Bone marrow (tissue), 2 donors: ENCODE measurements at regions not wholly inside any gene's neighbourhood (a gene's known extent, or its start where the extent isn't known, plus 50 kb on each side); places are given as distances from the start of the nearest gene placed in this dataset.
A peak's percentile ranks its signal among the peaks of the same experiment; 100 is the strongest.
"Not testable (repeated sequence)": the region's sequence is repeated elsewhere in the genome, so short reads cannot be mapped to it uniquely, and the experiment has no call there.

Experiments used
- DNase-seq, 2 donors: peaks; one replicate each; lab custom pipeline; 2025; lab: John Stamatoyannopoulos, UW

GRCh38 chr12:9411616-9412268 lies 196.0 kb downstream of the KLRB1 start:
- DNase-seq, result not testable (repeated sequence)

DNA sequence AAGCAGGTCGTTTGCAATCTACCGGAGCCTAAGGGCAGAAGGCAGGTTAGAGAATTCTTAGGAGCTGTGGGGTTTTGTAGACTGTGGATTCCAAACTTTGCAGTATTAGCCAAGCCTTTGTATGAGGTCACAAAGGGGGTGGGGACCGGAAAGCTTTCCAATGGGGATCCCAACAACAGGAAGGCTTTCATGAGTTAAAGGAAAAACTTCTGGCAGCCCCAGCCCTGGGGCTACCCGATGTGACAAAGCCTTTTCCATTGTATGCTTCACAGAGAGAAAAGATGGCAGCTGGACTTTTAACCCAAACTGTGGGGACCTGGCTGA lies 199.2 kb upstream of the PZP start:
- not testable (repeated sequence) for DNase-seq

- DNase-seq, result no peak
Observed at GRCh38 chr12:9406564-9407424, 198.6 kb upstream of the PZP start.

DNA sequence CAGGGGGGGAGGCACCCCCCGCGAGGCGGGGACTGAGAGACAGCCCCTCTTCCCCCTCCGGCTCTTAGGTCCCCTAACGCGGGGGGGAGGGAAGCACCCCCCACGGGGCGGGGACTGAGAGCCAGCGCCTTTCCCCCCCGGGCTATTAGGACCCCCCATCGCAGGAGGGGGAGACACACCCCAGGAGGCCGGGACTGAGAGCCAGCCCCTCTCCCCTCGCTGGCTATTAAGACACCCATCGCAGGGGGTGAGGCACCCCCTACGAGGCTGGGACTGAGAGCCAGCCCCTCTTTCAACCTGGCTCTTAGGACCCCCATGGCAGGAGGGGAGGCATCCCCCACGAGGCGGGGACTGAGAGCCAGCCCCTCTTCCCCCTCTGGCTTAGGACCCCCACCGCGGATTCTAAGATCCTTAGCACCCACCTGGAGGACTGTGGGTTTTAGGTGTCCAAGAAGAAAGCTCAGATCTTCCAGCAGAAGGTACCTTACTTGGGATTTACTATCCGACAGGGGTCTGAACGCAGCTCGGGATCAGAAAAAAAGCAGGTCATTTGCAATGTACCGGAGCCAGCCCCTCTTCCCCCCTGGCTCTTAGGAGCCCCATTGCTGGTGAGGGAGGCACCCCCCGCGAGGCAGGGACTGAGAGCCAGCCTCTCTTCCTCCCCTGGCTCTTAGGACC lies 197.8 kb upstream of the PZP start:
- no peak for DNase-seq

GRCh38 chr12:9404469-9405260 lies 196.5 kb upstream of the PZP start:
- no peak for DNase-seq

- no peak for DNase-seq
Observed at GRCh38 chr12:9404031-9404430, 195.8 kb upstream of the PZP start.

DNA sequence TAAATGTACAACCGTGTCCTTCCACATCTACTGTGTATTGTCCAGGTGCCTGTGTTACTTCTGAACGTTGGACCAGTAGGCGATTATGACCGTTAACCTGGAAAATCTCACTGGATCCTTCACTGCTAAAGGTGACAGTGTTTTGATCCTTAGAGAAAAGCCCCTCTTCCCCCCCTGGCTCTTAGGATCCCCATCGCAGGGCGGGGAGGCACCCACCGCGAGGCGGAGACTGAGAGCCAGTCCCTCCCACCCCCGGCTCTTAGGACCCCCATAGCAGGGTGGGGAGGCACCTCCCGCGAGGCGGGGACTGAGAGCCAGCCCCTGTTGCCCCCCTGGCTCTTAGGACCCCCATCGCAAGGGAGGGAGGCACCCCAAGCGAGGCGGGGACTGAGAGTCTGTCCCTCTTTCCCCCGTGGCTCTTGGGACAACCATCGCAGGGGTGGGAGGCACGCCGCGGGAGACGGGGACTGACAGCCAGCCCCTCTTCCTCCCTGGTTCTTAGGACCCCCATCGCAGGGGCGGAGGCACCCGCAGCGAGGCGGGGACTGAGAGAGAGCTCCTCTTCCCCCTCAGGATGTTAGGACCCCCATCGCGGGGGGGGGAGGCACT lies 194.3 kb upstream of the PZP start:
- not testable (repeated sequence) for DNase-seq

DNA sequence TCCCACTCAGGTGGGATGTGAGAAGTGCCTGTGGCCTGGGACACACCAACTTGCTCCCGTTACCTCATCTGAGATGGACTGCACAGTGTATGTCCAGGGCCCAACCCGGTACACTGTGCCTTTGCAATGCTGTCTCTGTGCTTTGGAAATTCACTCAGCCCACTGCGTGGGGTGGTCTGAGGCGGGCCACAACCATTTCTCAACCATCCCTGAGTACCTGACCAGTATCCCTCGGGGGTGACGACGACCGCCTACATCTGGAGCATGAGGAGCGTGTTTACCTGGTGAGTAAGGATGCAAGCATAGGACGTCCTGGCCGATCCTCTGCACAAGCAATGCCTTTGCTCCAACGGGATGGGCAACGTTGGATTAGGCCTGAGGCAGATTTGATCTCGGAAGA lies 188.2 kb upstream of the PZP start:
- DNase-seq, result not testable (repeated sequence)

DNA sequence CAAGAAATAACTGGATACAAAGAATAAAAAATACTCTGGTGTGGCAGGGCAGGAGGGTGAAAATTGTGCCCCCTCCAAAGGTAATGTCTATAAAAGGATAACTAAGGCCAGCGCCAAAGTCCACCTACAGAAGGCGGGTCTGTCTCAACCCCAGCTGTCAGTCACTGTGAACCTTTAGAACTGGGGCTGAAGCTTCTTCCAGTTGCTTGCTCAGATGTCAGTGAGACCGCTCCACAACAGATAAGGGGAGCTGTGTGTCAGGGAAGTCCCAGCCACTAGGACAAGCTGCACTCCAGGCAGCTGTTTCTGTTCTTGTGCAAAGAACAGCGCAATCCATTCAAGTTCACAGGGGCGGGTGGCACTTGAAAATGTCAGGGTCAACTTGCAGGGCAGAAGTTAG lies 187.0 kb upstream of the PZP start:
- DNase-seq, result not testable (repeated sequence)

DNA sequence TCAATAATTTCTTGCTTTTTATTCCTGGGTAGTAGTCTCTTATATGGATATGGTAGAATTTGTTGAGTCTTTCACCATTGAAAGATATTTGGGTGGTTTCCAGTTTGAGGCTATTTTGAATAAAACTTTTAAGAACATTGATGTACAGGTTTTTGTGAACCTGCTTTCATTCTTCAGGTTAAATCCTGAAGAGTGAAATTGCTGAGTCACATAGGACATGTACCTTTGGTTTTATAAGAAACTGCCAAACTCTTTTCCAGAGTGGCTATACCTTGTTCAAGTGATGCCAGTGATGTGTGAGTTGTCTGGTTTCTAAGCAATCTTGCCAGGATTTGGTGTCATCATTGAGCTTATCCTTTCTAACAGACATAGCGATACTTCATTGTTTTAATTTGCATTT lies 184.6 kb upstream of the PZP start:
- DNase-seq, result no peak

- DNase-seq, result no peak
Observed at GRCh38 chr12:9391815-9392214, 183.6 kb upstream of the PZP start.

DNA sequence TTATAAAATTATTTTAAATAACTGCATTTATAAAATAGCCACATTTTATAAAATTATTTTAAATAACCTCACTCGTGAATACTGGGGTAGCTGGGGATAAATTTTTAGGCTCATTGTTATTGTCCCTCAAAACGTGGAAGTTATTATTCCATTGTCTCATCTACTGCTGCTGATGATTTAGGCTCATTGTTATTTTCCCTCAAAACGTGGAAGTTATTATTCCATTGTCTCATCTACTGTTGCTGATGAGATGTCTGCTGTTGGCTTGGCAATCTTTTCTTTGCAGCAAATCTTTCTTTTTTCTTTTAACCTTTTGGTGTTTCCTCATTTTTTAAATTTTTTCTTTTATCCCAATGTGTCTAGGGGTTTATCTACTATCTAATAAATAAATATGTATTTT lies 182.6 kb upstream of the PZP start:
- no peak for DNase-seq

- DNase-seq, result no peak
Observed at GRCh38 chr12:9389796-9390195, 181.6 kb upstream of the PZP start.

DNA sequence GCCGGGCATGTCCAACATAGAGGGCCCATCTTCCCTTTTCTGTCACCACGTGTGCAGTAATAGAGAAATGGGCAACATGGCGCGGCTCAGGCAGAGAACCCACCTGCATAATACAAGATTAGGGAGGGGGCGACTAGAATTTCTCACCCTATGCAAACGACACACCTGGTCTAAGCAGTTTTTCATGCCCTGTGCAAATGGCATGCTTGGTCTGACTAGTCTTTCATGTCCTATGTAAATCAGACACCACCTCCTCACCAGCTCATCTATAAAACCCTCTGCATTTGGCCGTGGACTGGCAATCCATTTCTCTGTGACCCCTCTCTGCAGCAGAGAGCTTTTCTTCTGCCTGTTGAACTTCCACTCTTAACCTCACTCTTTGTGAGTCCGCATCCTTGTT lies 180.2 kb upstream of the PZP start:
- no peak for DNase-seq

- peak in 1 of 2 donors; percentile 37 for DNase-seq
Observed at GRCh38 chr12:9387450-9387849, 179.3 kb upstream of the PZP start.

DNA sequence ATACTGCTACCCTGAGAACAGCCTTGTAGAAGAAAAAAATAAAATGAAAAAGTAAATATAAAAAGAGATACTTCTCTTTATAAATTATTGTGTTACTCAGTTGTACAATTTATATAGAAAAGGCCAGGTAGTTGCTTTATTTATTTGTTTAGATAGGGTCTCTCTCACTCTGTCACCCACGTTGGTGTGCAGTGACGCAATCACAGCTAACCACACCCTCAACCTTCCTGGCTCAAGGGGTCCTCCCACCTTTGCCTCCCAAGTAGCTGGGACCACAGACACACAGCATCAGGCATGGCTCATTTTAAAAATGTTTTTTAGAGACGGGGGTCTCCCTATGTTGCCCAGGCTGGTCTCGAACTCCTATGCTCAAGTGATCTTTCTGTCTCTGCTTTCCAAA lies 175.4 kb upstream of the PZP start:
- no peak for DNase-seq

GRCh38 chr12:9381619-9382018 lies 173.4 kb upstream of the PZP start:
- no peak for DNase-seq

DNA sequence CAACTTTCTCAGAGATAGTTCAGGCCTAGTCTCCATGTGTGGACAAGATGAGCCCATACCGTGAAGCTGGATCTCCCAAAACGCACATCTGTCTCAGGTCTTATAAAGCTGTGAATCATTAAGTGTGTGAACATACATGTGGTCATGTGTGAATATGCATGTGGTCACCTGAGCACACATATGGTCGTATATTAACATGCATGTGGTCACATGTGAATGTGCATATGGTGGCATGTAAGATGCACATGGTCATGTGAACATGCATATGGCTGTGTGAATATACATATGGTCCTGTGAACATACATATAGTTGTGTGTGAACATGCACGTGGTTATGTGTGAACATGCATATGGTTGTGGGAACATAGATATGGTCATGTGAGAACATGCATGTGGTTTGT lies 172.5 kb upstream of the PZP start:
- no peak for DNase-seq

GRCh38 chr12:9379023-9379742 lies 171.0 kb upstream of the PZP start:
- no peak for DNase-seq

GRCh38 chr12:9378430-9378835 lies 170.2 kb upstream of the PZP start:
- no peak for DNase-seq

DNA sequence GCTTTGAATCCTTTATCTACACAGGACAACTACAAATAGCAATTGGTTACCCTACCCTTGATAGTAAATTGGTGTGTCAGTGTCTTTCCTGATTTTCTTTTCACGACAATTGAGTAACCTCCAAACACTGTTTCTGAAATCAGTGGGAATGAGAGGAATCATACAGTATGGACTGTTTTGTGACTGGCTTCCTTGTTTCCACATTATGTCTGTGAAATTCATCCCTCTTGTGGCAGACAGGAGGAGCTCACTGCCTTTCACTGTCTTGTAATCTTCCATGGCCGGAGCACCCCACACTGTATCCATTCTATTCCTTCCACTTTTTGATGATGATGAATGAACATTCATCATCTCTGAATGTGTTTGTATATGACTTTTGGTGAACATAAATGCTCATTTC lies 164.0 kb upstream of the PZP start:
- DNase-seq, result peak in 1 of 2 donors; percentile 5
